H1 (cell line): ENCODE measurements at regions not wholly inside any gene's neighbourhood (a gene's known extent, or its start where the extent isn't known, plus 50 kb on each side); places are given as distances from the start of the nearest gene placed in this dataset.

Source experiments
- TF ChIP-seq, protein P1 (sequence below): fragments of 300-600 bp; sonication (generic); IDR thresholded peaks from 2 replicates; pipeline ENCODE4 v1.7.1; 2012; ENCODE audit warnings: low read length, moderate library complexity, mild to moderate bottlenecking, inconsistent platforms; ENCODE audit not compliant: insufficient replicate concordance

DNA sequence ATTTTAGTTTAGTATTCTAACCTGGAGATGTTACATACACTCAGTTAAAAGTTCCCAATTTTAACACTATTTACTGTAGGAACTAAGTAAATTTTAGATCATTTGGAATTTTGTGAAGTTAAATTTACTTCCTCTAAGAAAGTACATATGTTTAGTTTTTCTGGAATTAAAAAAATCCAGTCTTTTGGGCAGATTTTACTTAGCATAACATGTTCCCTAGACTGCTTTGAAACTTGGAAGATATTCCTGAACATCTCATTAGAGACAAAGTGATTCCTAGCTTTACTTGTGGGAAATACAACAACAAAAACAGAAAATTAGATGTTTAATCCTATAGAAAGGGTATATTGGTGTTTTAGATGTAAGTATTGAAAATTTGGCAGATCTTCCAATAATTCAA, 930.0 kb upstream of the PTPRD start (continued):
- TF ChIP-seq, protein P1, sequence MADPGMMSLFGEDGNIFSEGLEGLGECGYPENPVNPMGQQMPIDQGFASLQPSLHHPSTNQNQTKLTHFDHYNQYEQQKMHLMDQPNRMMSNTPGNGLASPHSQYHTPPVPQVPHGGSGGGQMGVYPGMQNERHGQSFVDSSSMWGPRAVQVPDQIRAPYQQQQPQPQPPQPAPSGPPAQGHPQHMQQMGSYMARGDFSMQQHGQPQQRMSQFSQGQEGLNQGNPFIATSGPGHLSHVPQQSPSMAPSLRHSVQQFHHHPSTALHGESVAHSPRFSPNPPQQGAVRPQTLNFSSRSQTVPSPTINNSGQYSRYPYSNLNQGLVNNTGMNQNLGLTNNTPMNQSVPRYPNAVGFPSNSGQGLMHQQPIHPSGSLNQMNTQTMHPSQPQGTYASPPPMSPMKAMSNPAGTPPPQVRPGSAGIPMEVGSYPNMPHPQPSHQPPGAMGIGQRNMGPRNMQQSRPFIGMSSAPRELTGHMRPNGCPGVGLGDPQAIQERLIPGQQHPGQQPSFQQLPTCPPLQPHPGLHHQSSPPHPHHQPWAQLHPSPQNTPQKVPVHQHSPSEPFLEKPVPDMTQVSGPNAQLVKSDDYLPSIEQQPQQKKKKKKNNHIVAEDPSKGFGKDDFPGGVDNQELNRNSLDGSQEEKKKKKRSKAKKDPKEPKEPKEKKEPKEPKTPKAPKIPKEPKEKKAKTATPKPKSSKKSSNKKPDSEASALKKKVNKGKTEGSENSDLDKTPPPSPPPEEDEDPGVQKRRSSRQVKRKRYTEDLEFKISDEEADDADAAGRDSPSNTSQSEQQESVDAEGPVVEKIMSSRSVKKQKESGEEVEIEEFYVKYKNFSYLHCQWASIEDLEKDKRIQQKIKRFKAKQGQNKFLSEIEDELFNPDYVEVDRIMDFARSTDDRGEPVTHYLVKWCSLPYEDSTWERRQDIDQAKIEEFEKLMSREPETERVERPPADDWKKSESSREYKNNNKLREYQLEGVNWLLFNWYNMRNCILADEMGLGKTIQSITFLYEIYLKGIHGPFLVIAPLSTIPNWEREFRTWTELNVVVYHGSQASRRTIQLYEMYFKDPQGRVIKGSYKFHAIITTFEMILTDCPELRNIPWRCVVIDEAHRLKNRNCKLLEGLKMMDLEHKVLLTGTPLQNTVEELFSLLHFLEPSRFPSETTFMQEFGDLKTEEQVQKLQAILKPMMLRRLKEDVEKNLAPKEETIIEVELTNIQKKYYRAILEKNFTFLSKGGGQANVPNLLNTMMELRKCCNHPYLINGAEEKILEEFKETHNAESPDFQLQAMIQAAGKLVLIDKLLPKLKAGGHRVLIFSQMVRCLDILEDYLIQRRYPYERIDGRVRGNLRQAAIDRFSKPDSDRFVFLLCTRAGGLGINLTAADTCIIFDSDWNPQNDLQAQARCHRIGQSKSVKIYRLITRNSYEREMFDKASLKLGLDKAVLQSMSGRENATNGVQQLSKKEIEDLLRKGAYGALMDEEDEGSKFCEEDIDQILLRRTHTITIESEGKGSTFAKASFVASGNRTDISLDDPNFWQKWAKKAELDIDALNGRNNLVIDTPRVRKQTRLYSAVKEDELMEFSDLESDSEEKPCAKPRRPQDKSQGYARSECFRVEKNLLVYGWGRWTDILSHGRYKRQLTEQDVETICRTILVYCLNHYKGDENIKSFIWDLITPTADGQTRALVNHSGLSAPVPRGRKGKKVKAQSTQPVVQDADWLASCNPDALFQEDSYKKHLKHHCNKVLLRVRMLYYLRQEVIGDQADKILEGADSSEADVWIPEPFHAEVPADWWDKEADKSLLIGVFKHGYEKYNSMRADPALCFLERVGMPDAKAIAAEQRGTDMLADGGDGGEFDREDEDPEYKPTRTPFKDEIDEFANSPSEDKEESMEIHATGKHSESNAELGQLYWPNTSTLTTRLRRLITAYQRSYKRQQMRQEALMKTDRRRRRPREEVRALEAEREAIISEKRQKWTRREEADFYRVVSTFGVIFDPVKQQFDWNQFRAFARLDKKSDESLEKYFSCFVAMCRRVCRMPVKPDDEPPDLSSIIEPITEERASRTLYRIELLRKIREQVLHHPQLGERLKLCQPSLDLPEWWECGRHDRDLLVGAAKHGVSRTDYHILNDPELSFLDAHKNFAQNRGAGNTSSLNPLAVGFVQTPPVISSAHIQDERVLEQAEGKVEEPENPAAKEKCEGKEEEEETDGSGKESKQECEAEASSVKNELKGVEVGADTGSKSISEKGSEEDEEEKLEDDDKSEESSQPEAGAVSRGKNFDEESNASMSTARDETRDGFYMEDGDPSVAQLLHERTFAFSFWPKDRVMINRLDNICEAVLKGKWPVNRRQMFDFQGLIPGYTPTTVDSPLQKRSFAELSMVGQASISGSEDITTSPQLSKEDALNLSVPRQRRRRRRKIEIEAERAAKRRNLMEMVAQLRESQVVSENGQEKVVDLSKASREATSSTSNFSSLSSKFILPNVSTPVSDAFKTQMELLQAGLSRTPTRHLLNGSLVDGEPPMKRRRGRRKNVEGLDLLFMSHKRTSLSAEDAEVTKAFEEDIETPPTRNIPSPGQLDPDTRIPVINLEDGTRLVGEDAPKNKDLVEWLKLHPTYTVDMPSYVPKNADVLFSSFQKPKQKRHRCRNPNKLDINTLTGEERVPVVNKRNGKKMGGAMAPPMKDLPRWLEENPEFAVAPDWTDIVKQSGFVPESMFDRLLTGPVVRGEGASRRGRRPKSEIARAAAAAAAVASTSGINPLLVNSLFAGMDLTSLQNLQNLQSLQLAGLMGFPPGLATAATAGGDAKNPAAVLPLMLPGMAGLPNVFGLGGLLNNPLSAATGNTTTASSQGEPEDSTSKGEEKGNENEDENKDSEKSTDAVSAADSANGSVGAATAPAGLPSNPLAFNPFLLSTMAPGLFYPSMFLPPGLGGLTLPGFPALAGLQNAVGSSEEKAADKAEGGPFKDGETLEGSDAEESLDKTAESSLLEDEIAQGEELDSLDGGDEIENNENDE: no peak
